HG02623 (cell line): ENCODE measurements at regions not wholly inside any gene's neighbourhood (a gene's known extent, or its start where the extent isn't known, plus 50 kb on each side); places are given as distances from the start of the nearest gene placed in this dataset.
A peak's percentile ranks its signal among the peaks of the same experiment; 100 is the strongest.

ENCODE experiments used
- ATAC-seq: cut with Tn5 transposase; IDR thresholded peaks from one replicate; pipeline ENCODE4 v1.9.1; 2021; ENCODE audit warnings: moderate library complexity; ENCODE audit not compliant: unreplicated experiment

GRCh38 chr6:156167625-156168071, 609.5 kb upstream of the ARID1B start:
- no peak for ATAC-seq

GRCh38 chr6:156167016-156167624, 610.1 kb upstream of the ARID1B start:
- ATAC-seq, result no peak

- ATAC-seq, result no peak
These were observed 611.1 kb upstream of the ARID1B start for GRCh38 chr6:156166093-156166492.

- no peak for ATAC-seq
These were observed 612.3 kb upstream of the ARID1B start for GRCh38 chr6:156164701-156165452.

GRCh38 chr6:156163311-156163710, 613.9 kb upstream of the ARID1B start:
- ATAC-seq, result no peak

- no peak for ATAC-seq
These were observed 615.7 kb upstream of the ARID1B start for GRCh38 chr6:156161471-156161870.

- ATAC-seq, result no peak
These were observed 616.4 kb upstream of the ARID1B start for GRCh38 chr6:156160795-156161165.

- ATAC-seq, result no peak
These were observed 617.0 kb upstream of the ARID1B start for GRCh38 chr6:156160007-156160794.

GRCh38 chr6:156154896-156155295, 622.3 kb upstream of the ARID1B start:
- no peak for ATAC-seq

GRCh38 chr6:156150391-156150790, 626.8 kb upstream of the ARID1B start:
- no peak for ATAC-seq

- no peak for ATAC-seq
These were observed 630.3 kb upstream of the ARID1B start for GRCh38 chr6:156146891-156147290.

- ATAC-seq, result peak; percentile 86
These were observed 645.8 kb upstream of the ARID1B start for GRCh38 chr6:156131221-156131903.

GRCh38 chr6:156126535-156126934, 650.6 kb upstream of the ARID1B start:
- no peak for ATAC-seq

GRCh38 chr6:156125844-156126243, 651.3 kb upstream of the ARID1B start:
- no peak for ATAC-seq

- ATAC-seq, result no peak
These were observed 653.4 kb upstream of the ARID1B start for GRCh38 chr6:156123731-156124130.

- no peak for ATAC-seq
These were observed 655.2 kb upstream of the ARID1B start for GRCh38 chr6:156121973-156122372.

GRCh38 chr6:156114541-156114940, 658.9 kb upstream of the NOX3 start:
- no peak for ATAC-seq

GRCh38 chr6:156113631-156114030, 658.0 kb upstream of the NOX3 start:
- no peak for ATAC-seq

- ATAC-seq, result no peak
These were observed 656.3 kb upstream of the NOX3 start for GRCh38 chr6:156111913-156112312.

GRCh38 chr6:156110249-156110648, 654.6 kb upstream of the NOX3 start:
- ATAC-seq, result no peak

GRCh38 chr6:156109713-156110112, 654.1 kb upstream of the NOX3 start:
- ATAC-seq, result no peak
